Colonic mucosa (tissue), 4 donors: ENCODE measurements at regions not wholly inside any gene's neighbourhood (a gene's known extent, or its start where the extent isn't known, plus 50 kb on each side); places are given as distances from the start of the nearest gene placed in this dataset.

ENCODE experiments used
- DNase-seq: peaks from one replicate; pipeline ENCODE4 v3.0.0-alpha.2; 2020
- H3K27ac ChIP-seq: fragments of 200-600 bp; one replicate; pipeline ENCODE4 v1.8.0; 2021
- H3K27me3 ChIP-seq: fragments of 200-600 bp; one replicate; pipeline ENCODE4 v1.8.0; 2021
- H3K36me3 ChIP-seq: fragments of 200-600 bp; one replicate; pipeline ENCODE4 v1.8.0; 2021
- H3K4me1 ChIP-seq: fragments of 200-600 bp; one replicate; pipeline ENCODE4 v1.8.0; 2021; ENCODE audit warnings: mild to moderate bottlenecking
- H3K4me3 ChIP-seq: fragments of 200-600 bp; one replicate; pipeline ENCODE4 v1.8.0; 2021
- H3K9ac ChIP-seq, 2 donors: one replicate each; pipeline ENCODE4 v1.7.0; 2013; ENCODE audit warnings: control low read depth in 2 of 2, low read depth in 2 of 2, low read length in 2 of 2
- H3K9me3 ChIP-seq: fragments of 200-600 bp; one replicate; pipeline ENCODE4 v1.8.0; 2021
- CTCF ChIP-seq: fragments of 200-600 bp; IDR thresholded peaks from one replicate; pipeline ENCODE4 v1.8.0; 2022; ENCODE audit warnings: antibody characterized with exemption, mild to moderate bottlenecking
- intact Hi-C: fragments of 100-400 bp; cut with DNase I; formaldehyde crosslinking; loops from one replicate; pipeline ENCODE4 v1.14.1; 2022
- donor health status: healthy.
- donor health status: DM: no; HTN: no; CAD: no.
- donor health status: DM: no; HTN: no; CAD: no.

GRCh38 chr18:70429847-70430500 is 141.1 kb downstream of the SOCS6 start:
- no peak for TF ChIP-seq CTCF
- DNase-seq, result no peak

GRCh38 chr18:70428439-70428838 is 139.6 kb downstream of the SOCS6 start:
- intact Hi-C loops, result no loop called here
- no peaks in the 10 kb centered on the region for H3K9me3 ChIP-seq
- no peak for TF ChIP-seq CTCF
- no peak overlapping the region for H3K27ac ChIP-seq
- no peak overlapping the region for H3K4me3 ChIP-seq
- no peaks in the 10 kb centered on the region for H3K36me3 ChIP-seq
- no peaks in the 10 kb centered on the region for H3K27me3 ChIP-seq
- DNase-seq, result no peak
- peaks cover 2% of the 10 kb centered on the region for H3K4me1 ChIP-seq
- H3K9ac ChIP-seq, result no peak overlapping the region

More at GRCh38 chr18:70429847-70430500, 141.1 kb downstream of the SOCS6 start:
- no peak overlapping the region for H3K9ac ChIP-seq
- no peak overlapping the region for H3K4me3 ChIP-seq
- no peaks in the 10 kb centered on the region for H3K4me1 ChIP-seq
- H3K27me3 ChIP-seq, result no peaks in the 10 kb centered on the region
- no peak overlapping the region for H3K27ac ChIP-seq
- H3K36me3 ChIP-seq, result no peaks in the 10 kb centered on the region
- no peaks in the 10 kb centered on the region for H3K9me3 ChIP-seq
- intact Hi-C loops, result no loop called here

GRCh38 chr18:70426818-70427217 is 138.0 kb downstream of the SOCS6 start:
- Histone ChIP-seq H3K4me1 (peaks cover 11% of the 10 kb centered on the region), H3K4me3 (no peak overlapping the region), H3K9me3 (no peaks in the 10 kb centered on the region), H3K27me3 (no peaks in the 10 kb centered on the region), H3K27ac (no peak overlapping the region), H3K36me3 (no peaks in the 10 kb centered on the region), H3K9ac (no peak overlapping the region)
- no peak for TF ChIP-seq CTCF
- intact Hi-C loops, result no loop called here
- DNase-seq, result no peak

GRCh38 chr18:70425236-70425635 is 136.4 kb downstream of the SOCS6 start:
- TF ChIP-seq CTCF, result no peak
- Histone ChIP-seq H3K27me3 (no peaks in the 10 kb centered on the region), H3K4me3 (no peak overlapping the region), H3K27ac (no peak overlapping the region), H3K4me1 (peaks cover 11% of the 10 kb centered on the region), H3K36me3 (no peaks in the 10 kb centered on the region), H3K9ac (no peak overlapping the region), H3K9me3 (no peaks in the 10 kb centered on the region)
- DNase-seq, result no peak
- intact Hi-C loops, result no loop called here

GRCh38 chr18:70423988-70424387 is 135.1 kb downstream of the SOCS6 start:
- H3K27me3 ChIP-seq, result no peaks in the 10 kb centered on the region
- TF ChIP-seq CTCF, result no peak
- H3K9ac ChIP-seq, result no peak overlapping the region
- peak; percentile 60 for DNase-seq
- no peaks in the 10 kb centered on the region for H3K9me3 ChIP-seq
- H3K27ac ChIP-seq, result no peak overlapping the region
- peaks cover 11% of the 10 kb centered on the region for H3K4me1 ChIP-seq
- intact Hi-C loops, result no loop called here
- H3K36me3 ChIP-seq, result no peaks in the 10 kb centered on the region
- no peak overlapping the region for H3K4me3 ChIP-seq
